NCI-H460 (cell line): ENCODE measurements at regions not wholly inside any gene's neighbourhood (a gene's known extent, or its start where the extent isn't known, plus 50 kb on each side); places are given as distances from the start of the nearest gene placed in this dataset.

Source experiments
- DNase-seq: peaks from one replicate; pipeline ENCODE4 v3.0.0-alpha.2; 2016; ENCODE audit warnings: low read depth; ENCODE audit errors: extremely low read depth

GRCh38 chr16:64148356-64148755 is 973.5 kb downstream of the CDH11 start:
- DNase-seq, result no peak

- no peak for DNase-seq
These were observed 973.9 kb downstream of the CDH11 start for GRCh38 chr16:64147941-64148340.

- no peak for DNase-seq
These were observed 977.2 kb downstream of the CDH11 start for GRCh38 chr16:64144617-64145016.

GRCh38 chr16:64138621-64139020 is 983.2 kb downstream of the CDH11 start:
- DNase-seq, result no peak

- DNase-seq, result no peak
These were observed 983.9 kb downstream of the CDH11 start for GRCh38 chr16:64138006-64138405.

GRCh38 chr16:64136743-64137142 is 985.1 kb downstream of the CDH11 start:
- DNase-seq, result no peak

GRCh38 chr16:64136314-64136713 is 985.5 kb downstream of the CDH11 start:
- no peak for DNase-seq

- DNase-seq, result no peak
These were observed 988.5 kb downstream of the CDH11 start for GRCh38 chr16:64133366-64133765.

GRCh38 chr16:64132759-64133361 is 989.0 kb downstream of the CDH11 start:
- no peak for DNase-seq

GRCh38 chr16:64132190-64132589 is 989.7 kb downstream of the CDH11 start:
- DNase-seq, result no peak

GRCh38 chr16:64131423-64131822 is 990.4 kb downstream of the CDH11 start:
- no peak for DNase-seq

- DNase-seq, result no peak
These were observed 991.7 kb downstream of the CDH11 start for GRCh38 chr16:64130140-64130539.

- no peak for DNase-seq
These were observed 999.7 kb downstream of the CDH11 start for GRCh38 chr16:64122177-64122576.

GRCh38 chr16:64121473-64121872 is 1000.4 kb downstream of the CDH11 start:
- no peak for DNase-seq

GRCh38 chr16:64116151-64116550 is 1005.7 kb downstream of the CDH11 start:
- DNase-seq, result no peak

GRCh38 chr16:64109241-64109640 is 1012.6 kb downstream of the CDH11 start:
- no peak for DNase-seq

GRCh38 chr16:64102654-64103053 is 1019.2 kb downstream of the CDH11 start:
- DNase-seq, result no peak

GRCh38 chr16:64098451-64098850 is 1023.4 kb downstream of the CDH11 start:
- DNase-seq, result no peak

- no peak for DNase-seq
These were observed 1025.2 kb downstream of the CDH11 start for GRCh38 chr16:64096689-64097088.

GRCh38 chr16:64094992-64095634 is 1026.8 kb downstream of the CDH11 start:
- DNase-seq, result no peak

GRCh38 chr16:64094181-64094965 is 1027.5 kb downstream of the CDH11 start:
- DNase-seq, result no peak

- DNase-seq, result no peak
These were observed 1029.6 kb downstream of the CDH11 start for GRCh38 chr16:64092271-64092670.
